Psoas muscle (tissue), 7 donors: ENCODE measurements at regions not wholly inside any gene's neighbourhood (a gene's known extent, or its start where the extent isn't known, plus 50 kb on each side); places are given as distances from the start of the nearest gene placed in this dataset.

Experiments used
- ATAC-seq, 4 donors: fragments of 200-7000 bp; cut with Tn5 transposase; one replicate each; pipeline ENCODE4 v1.9.1; 2020; ENCODE audit warnings: moderate library complexity in 3 of 4, mild to moderate bottlenecking in 2 of 4
- DNase-seq, 2 donors: peaks; one replicate each; pipeline ENCODE4 v3.0.0-alpha.2; 2020
- H3K27ac ChIP-seq: fragments of 200-600 bp; one replicate; pipeline ENCODE4 v1.8.0; 2022
- H3K27me3 ChIP-seq, 3 donors: fragments of 200-600 bp in 1 of 3; one replicate each; pipeline versions ENCODE4 v1.6.1 to v1.8.0; 2013 to 2022; ENCODE audit warnings: low read length in 2 of 3, mild to moderate bottlenecking in 2 of 3, moderate library complexity in 1 of 3; ENCODE audit not compliant: insufficient read depth in 3 of 3
- H3K36me3 ChIP-seq, 2 donors: fragments of 200-600 bp in 1 of 2; one replicate each; pipeline versions ENCODE4 v1.6.1 to v1.8.0; 2013 to 2022; ENCODE audit warnings: low read depth in 1 of 2, mild to moderate bottlenecking in 1 of 2, moderate library complexity in 1 of 2; ENCODE audit not compliant: insufficient read depth in 1 of 2
- H3K4me1 ChIP-seq: fragments of 200-600 bp; one replicate; pipeline ENCODE4 v1.8.0; 2022
- H3K4me3 ChIP-seq: fragments of 200-600 bp; one replicate; pipeline ENCODE4 v1.8.0; 2022; ENCODE audit warnings: mild to moderate bottlenecking
- H3K9me3 ChIP-seq: fragments of 200-600 bp; one replicate; pipeline ENCODE4 v1.8.0; 2022
- CTCF ChIP-seq: fragments of 200-600 bp; IDR thresholded peaks from one replicate; pipeline ENCODE4 v1.8.0; 2022; ENCODE audit warnings: antibody characterized with exemption
- WGBS, 3 donors: extraction: QIAGEN DNeasy Blood & Tissue Kit; methylation state at CpG; one replicate each; pipeline versions ENCODE4 v1.1.6 to v1.1.7; 2013; 5-methylcytosine and 5-hydroxymethylcytosine counted together
- intact Hi-C, 2 donors: fragments of 100-400 bp; cut with DNase I; formaldehyde crosslinking; loops; one replicate each; pipeline versions ENCODE4 v1.11.0 to v1.14.2; 2022
- donor health status: healthy with polysubstance abuse.
- donor health status: DM: no; HTN: no; CAD: no; lungs with moderate emphysema.
- donor health status: Bipolar disorder and iron deficiency.
- donor health status: healthy.
- donor health status: DM: yes; HTN: yes; CAD: no.
- donor health status: DM: no; HTN: no; CAD: no.
- donor health status: DM: yes; HTN: yes; CAD: no.

DNA sequence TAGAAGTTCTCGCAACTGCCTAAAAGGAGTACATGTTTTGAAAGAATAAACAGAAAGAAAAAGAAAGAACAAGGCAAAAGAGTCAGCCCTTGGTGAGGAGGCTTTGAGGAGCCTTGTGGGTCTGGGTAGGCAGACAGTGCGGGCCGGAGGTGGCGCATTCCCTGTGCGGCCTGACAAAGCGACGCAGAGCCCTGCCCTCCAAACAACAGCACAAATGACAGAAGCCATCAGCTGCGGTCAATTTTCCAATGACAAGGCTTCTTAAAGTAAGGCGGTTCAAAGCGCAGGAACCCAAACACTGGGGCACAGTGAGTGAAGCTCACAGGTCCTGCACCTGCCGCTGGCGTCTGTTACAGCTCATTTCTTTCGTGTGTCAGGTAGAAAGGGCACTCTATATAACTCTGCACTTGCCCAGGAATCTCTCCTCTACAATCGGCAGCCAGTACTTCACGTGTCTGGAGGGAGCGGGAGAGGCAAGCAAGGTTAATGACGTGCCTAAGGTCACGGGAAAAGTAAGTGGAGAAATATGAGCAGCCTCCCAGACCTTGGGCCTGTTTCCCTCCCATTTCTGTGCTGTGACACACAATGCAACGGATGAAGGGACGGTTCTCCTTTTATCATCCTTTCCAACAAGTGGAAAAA is 178.1 kb downstream of the OPA1 start:
- Histone ChIP-seq H3K9me3 (no peaks in the 10 kb centered on the region), H3K36me3 (no peaks in the 10 kb centered on the region), H3K4me1 (no peaks in the 10 kb centered on the region), H3K27ac (no peak overlapping the region), H3K27me3 (peaks cover 0 to 2% (median 0%) of the 10 kb centered on the region in 3 donors), H3K4me3 (no peak overlapping the region)
- TF ChIP-seq CTCF: no peak
- no peak for ATAC-seq
- 91 to 93% (median 92%) methylated on average over 20 of the region's 20 CpGs for WGBS, 3 donors
- DNase-seq: no peak
- intact Hi-C loops: no loop called here

DNA sequence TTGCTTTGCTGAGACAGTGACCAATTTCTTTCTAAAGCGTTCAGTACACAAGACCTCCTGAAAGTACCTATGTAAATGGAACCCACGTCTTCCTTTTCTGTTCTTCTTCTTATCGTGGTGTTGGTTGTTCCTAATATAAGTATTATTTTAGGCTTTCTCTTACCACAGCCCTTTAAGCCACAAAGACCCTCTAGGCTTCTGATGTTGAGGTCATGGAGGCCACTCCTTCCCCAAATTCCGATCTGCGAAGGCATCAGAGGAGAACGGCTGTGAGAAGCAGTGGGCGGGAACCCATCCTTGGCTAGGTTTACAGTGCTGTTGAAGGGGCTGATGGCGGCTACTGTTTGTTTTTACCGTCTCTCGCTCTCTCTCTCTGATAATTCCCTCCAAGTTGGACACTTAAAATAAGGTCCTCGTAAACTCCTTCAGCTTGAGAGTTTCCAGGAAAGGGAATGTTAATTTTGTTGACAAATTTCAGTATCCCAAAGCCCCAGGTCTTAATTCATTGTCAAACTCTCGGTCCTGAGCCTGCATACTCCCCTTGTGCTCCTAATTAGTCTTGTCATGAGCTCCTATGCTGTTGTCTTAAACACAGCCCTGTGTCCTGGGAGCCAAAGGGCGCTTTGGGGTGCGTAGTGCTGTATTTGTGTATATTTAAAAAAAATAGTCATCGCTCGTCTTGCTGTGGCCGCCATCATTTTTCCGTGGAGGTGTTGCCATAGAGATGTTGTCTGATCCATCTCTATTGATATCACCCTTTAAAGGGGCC is 178.8 kb downstream of the OPA1 start:
- no peaks in the 10 kb centered on the region for H3K9me3 ChIP-seq
- DNase-seq (no peak), ATAC-seq (no peak)
- peaks cover 0 to 2% (median 0%) of the 10 kb centered on the region in 3 donors for H3K27me3 ChIP-seq
- TF ChIP-seq CTCF: no peak
- 93 to 94% (median 94%) methylated on average over 18 of the region's 18 CpGs for WGBS, 3 donors
- no peaks in the 10 kb centered on the region for H3K4me1 ChIP-seq
- H3K36me3 ChIP-seq: no peaks in the 10 kb centered on the region
- intact Hi-C loops: no loop called here
- no peak overlapping the region for H3K4me3 ChIP-seq
- H3K27ac ChIP-seq: no peak overlapping the region

- ATAC-seq (no peak), DNase-seq (no peak)
- Histone ChIP-seq H3K4me1 (no peaks in the 10 kb centered on the region), H3K9me3 (no peaks in the 10 kb centered on the region), H3K4me3 (no peak overlapping the region), H3K36me3 (no peaks in the 10 kb centered on the region), H3K27me3 (peaks cover 0 to 2% (median 0%) of the 10 kb centered on the region in 3 donors), H3K27ac (no peak overlapping the region)
- WGBS, 3 donors: 77 to 86% (median 83%) methylated on average over 9 of the region's 9 CpGs
- no peak for TF ChIP-seq CTCF
- intact Hi-C loops: no loop called here
These were observed 179.4 kb downstream of the OPA1 start for GRCh38 chr3:193772422-193772763.

- ATAC-seq (no peak), DNase-seq (no peak)
- Histone ChIP-seq H3K27me3 (peaks cover 0 to 2% (median 0%) of the 10 kb centered on the region in 3 donors), H3K4me1 (no peaks in the 10 kb centered on the region), H3K27ac (no peak overlapping the region), H3K9me3 (no peaks in the 10 kb centered on the region), H3K36me3 (no peaks in the 10 kb centered on the region), H3K4me3 (no peak overlapping the region)
- intact Hi-C loops: no loop called here
- WGBS, 3 donors: 75 to 78% (median 76%) methylated on average over 8 of the region's 8 CpGs
- TF ChIP-seq CTCF: no peak
These were observed 180.5 kb downstream of the OPA1 start for GRCh38 chr3:193773266-193774220.
